ENCODE measurements at regions not wholly inside any gene's neighbourhood (a gene's known extent, or its start where the extent isn't known, plus 50 kb on each side); places are given as distances from the start of the nearest gene placed in this dataset.

- TF ChIP-seq ZFX (IDR thresholded peaks at IDR 0.05) (no peak), CTCF (IDR thresholded peaks at IDR 0.05 in 2 of 3, conservative IDR thresholded peaks at IDR 0.05 in 1 of 3; ENCODE audit: borderline replicate concordance in 1 of 3, insufficient read depth in 1 of 3, low read depth in 2 of 3, low read length in 2 of 3) (peak; percentile 8 to 45 (median 39); a peak in 5 of 6 replicates), POLR2A (IDR thresholded peaks at IDR 0.05; ENCODE audit: borderline replicate concordance, extremely low read depth, insufficient read depth, insufficient read length) (no peak), EZH2 (IDR thresholded peaks at IDR 0.05) (no peak), EZH2phosphoT487 (IDR thresholded peaks at IDR 0.05; ENCODE audit: borderline replicate concordance) (no peak), RAD21 (IDR thresholded peaks at IDR 0.05; ENCODE audit: low read depth) (peak; percentile 33; the same call in 1 of the 2 replicates), ZBTB33 (IDR thresholded peaks at IDR 0.05; ENCODE audit: extremely low read depth, insufficient replicate concordance, low read length) (no peak), POLR2AphosphoS5 (IDR thresholded peaks at IDR 0.05; ENCODE audit: low read depth, low read length) (no peak)
Observed at GRCh38 chr1:29396438-29397255, 160.3 kb downstream of the PTPRU start.

Measured in HCT116 (cell line).